Parathyroid adenoma (tissue), 2 donors: ENCODE measurements at regions not wholly inside any gene's neighbourhood (a gene's known extent, or its start where the extent isn't known, plus 50 kb on each side); places are given as distances from the start of the nearest gene placed in this dataset.

Source experiments
- H2AFZ ChIP-seq: fragments of 300-600 bp; sonication (generic); one replicate; pipeline ENCODE4 v1.7.0; 2017; ENCODE audit warnings: antibody characterized with exemption, mild to moderate bottlenecking
- H3K27ac ChIP-seq: fragments of 300-600 bp; sonication (generic); one replicate; pipeline ENCODE4 v1.7.0; 2017
- H3K27me3 ChIP-seq: fragments of 300-600 bp; sonication (generic); one replicate; pipeline ENCODE4 v1.7.0; 2017; ENCODE audit warnings: low read length; ENCODE audit not compliant: control insufficient read depth, insufficient read depth
- H3K36me3 ChIP-seq: fragments of 300-600 bp; sonication (generic); one replicate; pipeline ENCODE4 v1.7.0; 2017; ENCODE audit warnings: low read length; ENCODE audit not compliant: control insufficient read depth, insufficient read depth
- H3K4me1 ChIP-seq: fragments of 300-600 bp; sonication (generic); one replicate; pipeline ENCODE4 v1.7.0; 2017; ENCODE audit warnings: control low read depth
- H3K4me2 ChIP-seq: fragments of 300-600 bp; sonication (generic); one replicate; pipeline ENCODE4 v1.7.0; 2017; ENCODE audit warnings: low read length
- H3K4me3 ChIP-seq: fragments of 300-600 bp; sonication (generic); one replicate; pipeline ENCODE4 v1.7.0; 2017; ENCODE audit warnings: low read depth, low read length
- H3K79me2 ChIP-seq: fragments of 300-600 bp; sonication (generic); one replicate; pipeline ENCODE4 v1.7.0; 2017; ENCODE audit warnings: control low read depth
- H3K9ac ChIP-seq: fragments of 300-600 bp; sonication (generic); one replicate; pipeline ENCODE4 v1.7.0; 2017; ENCODE audit warnings: mild to moderate bottlenecking
- H3K9me3 ChIP-seq: fragments of 300-600 bp; sonication (generic); one replicate; pipeline ENCODE4 v1.7.0; 2017; ENCODE audit warnings: low read length; ENCODE audit not compliant: control insufficient read depth
- CTCF ChIP-seq: fragments of 300-600 bp; sonication (generic); IDR thresholded peaks from one replicate; pipeline ENCODE4 v1.7.0; 2017; ENCODE audit warnings: antibody characterized with exemption, mild to moderate bottlenecking
- donor health status: primary hyperparathyroidism.

DNA sequence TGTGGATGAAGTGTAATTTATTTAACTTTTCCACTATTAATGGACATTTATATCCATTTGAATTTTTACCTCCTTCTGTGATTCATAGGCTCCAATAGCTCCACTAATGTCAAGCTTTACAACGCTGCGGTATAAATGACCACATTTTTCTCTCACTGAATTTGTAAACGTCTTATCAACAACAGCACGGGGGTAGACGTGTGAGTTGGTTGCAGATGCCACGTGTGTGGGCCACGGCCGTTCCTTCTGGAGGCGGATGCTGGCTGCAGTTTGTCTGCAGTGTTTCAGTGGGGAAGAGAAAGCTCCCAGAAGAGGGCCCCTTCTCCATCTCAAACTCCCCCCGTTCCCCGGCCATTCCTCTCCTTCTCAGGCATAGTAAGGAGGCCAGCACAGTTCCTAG, 68.2 kb upstream of the XYLT1 start:
- Histone ChIP-seq H3K4me1 (no peaks in the 10 kb centered on the region), H3K27ac (no peak overlapping the region), H2AFZ (no peak overlapping the region), H3K9ac (no peak overlapping the region), H3K36me3 (no peaks in the 10 kb centered on the region), H3K79me2 (no peaks in the 10 kb centered on the region), H3K4me2 (no peak overlapping the region), H3K9me3 (no peaks in the 10 kb centered on the region), H3K4me3 (no peak overlapping the region), H3K27me3 (no peaks in the 10 kb centered on the region)
- no peak for TF ChIP-seq CTCF

GRCh38 chr16:17532338-17532995, 61.7 kb upstream of the XYLT1 start:
- no peak overlapping the region for H3K9ac ChIP-seq
- no peak overlapping the region for H3K4me3 ChIP-seq
- H3K36me3 ChIP-seq = no peaks in the 10 kb centered on the region
- H3K27ac ChIP-seq = no peak overlapping the region
- no peaks in the 10 kb centered on the region for H3K4me1 ChIP-seq
- no peaks in the 10 kb centered on the region for H3K9me3 ChIP-seq
- H2AFZ ChIP-seq = no peak overlapping the region
- H3K27me3 ChIP-seq = no peaks in the 10 kb centered on the region
- no peak overlapping the region for H3K4me2 ChIP-seq
- no peaks in the 10 kb centered on the region for H3K79me2 ChIP-seq
- no peak for TF ChIP-seq CTCF

- no peak overlapping the region for H3K27ac ChIP-seq
- no peak for TF ChIP-seq CTCF
- no peaks in the 10 kb centered on the region for H3K36me3 ChIP-seq
- no peaks in the 10 kb centered on the region for H3K27me3 ChIP-seq
- no peak overlapping the region for H3K4me3 ChIP-seq
- no peaks in the 10 kb centered on the region for H3K9me3 ChIP-seq
- H2AFZ ChIP-seq = no peak overlapping the region
- no peaks in the 10 kb centered on the region for H3K79me2 ChIP-seq
- H3K4me2 ChIP-seq = no peak overlapping the region
- no peaks in the 10 kb centered on the region for H3K4me1 ChIP-seq
- no peak overlapping the region for H3K9ac ChIP-seq
Measured at GRCh38 chr16:17529982-17530760, 59.4 kb upstream of the XYLT1 start.

- H3K4me1 ChIP-seq = no peaks in the 10 kb centered on the region
- TF ChIP-seq CTCF = no peak
- no peaks in the 10 kb centered on the region for H3K79me2 ChIP-seq
- no peaks in the 10 kb centered on the region for H3K36me3 ChIP-seq
- no peak overlapping the region for H3K4me2 ChIP-seq
- no peak overlapping the region for H3K4me3 ChIP-seq
- H3K9me3 ChIP-seq = no peaks in the 10 kb centered on the region
- H3K27me3 ChIP-seq = no peaks in the 10 kb centered on the region
- no peak overlapping the region for H3K9ac ChIP-seq
- no peak overlapping the region for H2AFZ ChIP-seq
- H3K27ac ChIP-seq = no peak overlapping the region
Measured at GRCh38 chr16:17526956-17527937, 56.5 kb upstream of the XYLT1 start.
